Anterior cingulate cortex (tissue), 58 donors: ENCODE measurements at regions not wholly inside any gene's neighbourhood (a gene's known extent, or its start where the extent isn't known, plus 50 kb on each side); places are given as distances from the start of the nearest gene placed in this dataset.

Experiments used
- DNase-seq, 58 donors: peaks; one replicate each; lab custom pipeline; 2025; lab: John Stamatoyannopoulos, UW

DNA sequence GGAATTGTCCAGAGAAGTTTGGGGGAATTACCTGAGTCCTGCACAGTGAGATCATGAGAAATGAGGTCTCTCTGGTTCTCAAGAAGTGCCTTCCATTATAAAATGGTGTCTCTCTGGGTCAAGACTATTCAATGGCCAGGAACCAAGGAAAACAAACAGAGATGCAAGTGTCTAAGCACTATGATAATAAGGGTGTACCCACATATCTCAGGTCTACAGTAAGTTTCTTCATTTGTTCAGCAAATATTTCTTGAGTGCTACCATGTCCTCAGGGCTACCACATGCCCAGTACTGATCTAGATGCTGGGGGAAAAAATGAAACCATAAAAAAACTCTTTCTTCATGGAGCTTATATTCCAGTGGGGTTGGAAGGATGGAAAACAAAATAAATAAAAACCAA, 170.0 kb downstream of the ACKR3 start:
- no peak for DNase-seq

DNA sequence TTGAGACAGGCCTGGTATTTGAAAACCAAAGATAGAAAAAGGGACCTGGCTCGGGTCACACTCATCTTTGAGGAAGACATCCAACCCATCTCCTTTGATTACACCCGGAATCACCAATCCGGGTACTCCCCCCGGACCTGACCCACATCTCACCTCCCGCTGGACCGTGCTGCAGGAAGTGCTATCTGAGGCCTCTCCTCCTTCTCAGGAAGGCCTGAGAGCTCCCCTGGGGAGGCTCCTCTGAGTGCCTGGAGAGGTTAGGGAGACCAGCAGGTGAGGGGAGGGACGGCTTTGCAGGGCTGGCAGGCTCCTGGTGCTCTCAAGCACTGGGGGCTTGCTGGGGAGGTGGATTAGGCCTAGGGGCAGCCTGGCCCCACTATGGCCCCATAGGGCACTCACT, 170.9 kb downstream of the ACKR3 start:
- DNase-seq = no peak

DNA sequence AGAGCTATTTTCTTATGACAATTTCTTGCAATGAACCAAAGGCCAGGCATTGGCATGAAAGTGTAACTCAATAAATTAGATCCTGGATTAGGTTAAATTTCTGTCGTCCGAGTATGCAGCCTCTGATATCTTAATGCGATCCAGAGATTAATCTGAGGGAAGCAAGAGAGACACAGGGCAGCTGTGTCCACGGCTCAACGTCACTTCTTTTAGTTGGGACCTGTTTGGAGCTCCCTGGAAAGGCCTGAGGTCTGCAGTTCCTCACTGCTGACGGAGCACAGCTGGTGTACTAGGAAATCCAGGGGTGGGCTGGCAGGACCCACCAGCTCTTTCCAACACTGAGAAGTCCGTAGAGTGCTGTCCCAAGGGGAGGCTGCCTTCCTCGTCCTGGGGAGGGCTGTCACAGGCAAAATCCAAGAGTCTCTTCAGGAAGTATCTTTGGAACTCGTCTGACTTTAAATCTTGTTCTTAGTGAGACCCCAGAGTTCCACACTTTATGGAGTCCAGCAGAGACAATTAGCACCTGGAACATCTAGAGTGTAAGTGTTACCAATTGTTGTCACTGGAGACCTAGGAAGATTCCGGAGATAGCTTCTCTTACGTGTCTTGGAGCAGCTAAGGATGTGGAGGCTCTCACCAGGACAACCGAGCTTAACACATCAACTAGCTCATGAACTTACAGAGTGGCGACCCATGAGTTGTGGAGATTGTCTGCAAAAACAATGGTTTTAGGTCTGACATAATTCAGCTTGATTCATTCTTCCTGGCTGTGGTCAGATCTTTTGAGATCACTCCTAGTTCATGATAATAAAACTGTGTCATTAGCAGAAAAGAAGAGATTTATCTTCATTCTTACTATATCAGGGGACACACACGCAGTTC, 173.7 kb downstream of the ACKR3 start:
- no peak for DNase-seq

DNA sequence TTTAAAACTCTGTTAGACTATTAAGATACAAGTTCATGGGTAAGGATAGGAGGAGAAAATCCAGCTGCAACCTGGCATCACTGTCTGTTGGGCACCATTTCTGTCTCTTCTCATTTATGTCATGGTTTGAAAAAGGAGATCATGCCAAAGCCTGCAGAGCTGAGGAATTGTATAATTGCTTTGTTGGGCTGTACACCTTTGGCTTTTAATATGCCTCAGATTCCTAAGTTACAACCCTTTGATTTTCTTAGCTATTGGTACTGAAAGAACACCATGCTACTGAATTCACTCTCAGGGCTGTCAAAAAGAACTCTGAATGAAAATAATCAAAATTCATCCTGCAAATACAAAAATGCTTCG, 174.3 kb downstream of the ACKR3 start:
- DNase-seq = no peak

DNA sequence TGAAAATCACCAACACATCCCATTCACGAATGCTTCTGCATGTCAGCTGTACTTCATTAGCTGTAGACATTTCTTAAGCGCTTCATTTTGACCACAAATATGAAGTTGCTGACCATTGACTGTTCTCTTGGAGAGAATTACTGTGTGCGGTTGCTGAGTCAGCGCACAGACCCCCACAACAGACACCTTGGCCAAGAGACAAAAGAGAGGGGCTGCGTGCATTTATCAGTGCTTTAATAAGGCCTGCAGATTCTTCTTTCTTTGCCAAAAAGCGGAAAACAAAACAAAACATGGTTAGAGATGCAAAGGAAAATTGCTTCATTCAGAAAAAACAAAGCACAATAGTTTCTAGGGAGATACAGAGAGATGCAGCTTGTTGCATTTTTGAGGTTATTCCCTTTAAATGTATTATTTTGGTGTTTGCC, 174.7 kb downstream of the ACKR3 start:
- DNase-seq = no peak

DNA sequence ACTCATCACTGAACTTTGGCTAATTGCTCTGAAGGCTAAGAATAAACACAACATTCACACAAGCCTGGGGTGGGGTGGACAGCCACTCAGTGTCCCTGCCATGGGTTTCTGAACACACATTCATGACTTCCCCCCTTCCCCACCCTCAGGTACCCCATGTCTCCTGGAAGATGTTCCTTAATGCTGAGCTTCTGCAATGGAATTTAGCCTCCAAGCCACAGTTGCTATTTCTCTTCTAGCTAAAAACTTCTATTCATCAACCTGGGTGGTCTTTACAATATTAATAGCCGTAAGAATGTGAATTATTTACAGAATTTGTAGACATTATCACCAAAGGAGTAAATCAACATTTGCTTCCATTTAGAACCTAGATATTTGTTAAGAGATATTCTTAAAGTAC, 175.1 kb downstream of the ACKR3 start:
- DNase-seq = no peak

DNA sequence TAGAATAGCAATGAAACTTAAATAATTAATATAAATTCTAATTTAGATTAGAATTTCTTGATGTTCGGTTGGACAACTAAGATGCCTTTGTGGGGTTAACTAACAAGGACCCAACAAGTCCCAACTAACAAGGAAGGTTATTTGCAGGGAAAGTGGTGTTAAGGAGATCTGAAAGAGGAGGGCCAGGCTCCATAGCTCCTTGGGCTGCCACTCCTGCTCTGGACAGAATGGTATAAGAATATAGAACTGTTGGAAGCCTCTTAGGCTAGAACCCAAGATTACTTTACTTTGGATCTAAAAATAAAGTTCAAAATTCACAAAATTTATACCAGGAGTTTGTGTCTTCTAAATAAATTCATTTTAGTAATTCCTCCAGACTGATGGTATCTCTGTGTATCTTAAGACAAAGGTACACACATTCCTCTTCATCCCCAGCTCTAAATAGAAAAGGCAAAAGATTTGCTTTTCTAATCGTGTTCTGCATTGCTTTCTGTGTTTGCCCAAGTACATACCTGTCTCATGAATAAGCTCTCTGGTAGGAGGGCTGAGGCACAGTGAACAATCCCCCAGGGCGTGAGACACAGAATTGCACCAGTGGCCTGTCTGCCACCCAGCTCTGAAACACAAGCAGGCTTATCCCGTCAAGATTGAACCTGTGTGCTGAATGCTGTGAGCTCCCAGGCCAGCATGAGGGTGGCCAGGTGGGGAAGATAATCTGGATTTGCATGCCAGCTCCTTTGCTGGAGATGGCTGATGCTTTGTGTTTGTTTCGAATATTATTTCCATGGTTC, 176.0 kb downstream of the ACKR3 start:
- no peak for DNase-seq

DNA sequence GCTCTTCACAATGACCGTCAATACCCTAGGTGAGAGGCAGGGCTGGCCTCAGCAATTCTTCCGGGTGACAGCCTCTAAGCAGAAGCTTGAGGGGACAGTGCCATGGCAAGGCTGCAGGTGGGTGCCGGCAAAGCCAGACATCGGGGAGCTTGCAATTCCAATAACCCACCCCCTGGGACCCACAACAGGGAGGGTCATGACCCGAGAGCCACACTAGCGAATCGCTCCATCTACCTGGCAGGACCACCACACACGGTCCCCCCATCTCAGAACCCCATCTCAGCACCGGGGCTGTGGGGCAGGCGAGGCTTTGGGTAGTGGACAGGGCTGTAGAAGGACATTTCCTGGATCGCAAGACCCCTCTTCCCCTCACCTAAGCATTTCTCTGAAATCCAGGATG, 177.2 kb downstream of the ACKR3 start:
- no peak for DNase-seq

DNA sequence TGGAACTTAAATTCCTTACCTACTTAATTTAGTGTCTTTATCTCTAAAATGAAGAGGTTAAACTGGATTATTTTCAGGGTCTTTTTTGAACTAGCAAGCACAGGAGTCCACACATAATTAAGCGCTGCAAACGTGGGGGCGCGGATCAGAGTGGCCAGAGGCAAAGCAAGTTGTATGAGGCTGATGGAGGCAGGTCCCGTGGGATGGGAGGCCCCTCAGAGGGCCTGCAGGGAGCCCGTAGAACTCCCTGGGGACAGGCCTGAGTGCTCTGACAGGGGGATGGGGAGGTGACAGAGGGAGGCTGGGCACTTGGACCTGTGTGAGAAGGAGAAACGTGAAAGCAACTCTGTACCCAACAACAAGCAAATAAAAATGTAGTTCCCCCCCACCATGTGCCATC, 177.8 kb downstream of the ACKR3 start:
- no peak for DNase-seq

DNA sequence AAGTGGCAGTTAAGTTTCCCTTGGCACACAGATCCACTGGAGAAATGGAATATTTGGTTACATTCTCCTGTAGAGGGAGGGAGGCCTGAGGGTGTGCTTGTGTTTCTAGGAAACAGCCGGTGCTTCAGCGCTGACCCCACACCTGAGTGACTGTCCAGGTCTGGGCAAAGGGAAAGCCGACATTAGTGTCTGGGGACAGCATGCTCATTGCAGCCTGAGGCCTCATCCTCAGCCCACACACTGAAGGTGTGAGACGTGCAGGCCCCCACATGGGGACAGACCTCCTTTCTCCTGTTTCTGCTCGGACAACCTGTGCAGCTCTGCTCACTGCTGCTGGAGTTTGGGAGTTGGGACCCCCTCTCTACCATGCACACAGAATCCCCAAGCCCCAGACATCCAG, 178.3 kb downstream of the ACKR3 start:
- DNase-seq = no peak

DNA sequence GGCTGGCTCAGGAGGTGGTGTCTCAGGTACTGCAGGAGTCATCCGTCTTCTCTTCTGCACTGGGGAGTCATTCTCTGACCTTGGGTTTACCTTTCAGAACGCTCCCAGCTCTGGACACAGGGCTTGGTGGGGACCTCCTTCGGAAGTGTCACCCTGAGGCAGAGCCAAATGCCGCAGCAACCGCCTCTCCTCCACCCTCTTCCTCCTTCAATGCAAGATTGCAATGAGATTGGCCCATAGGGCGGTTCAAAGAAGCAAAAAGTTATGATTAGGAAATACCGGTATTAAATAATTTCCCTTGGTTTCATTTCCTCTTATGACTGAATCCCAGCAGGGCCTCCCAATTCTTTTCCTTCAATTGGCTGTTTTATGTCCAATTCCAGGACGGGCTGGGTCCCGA, 178.8 kb downstream of the ACKR3 start:
- DNase-seq = no peak

DNA sequence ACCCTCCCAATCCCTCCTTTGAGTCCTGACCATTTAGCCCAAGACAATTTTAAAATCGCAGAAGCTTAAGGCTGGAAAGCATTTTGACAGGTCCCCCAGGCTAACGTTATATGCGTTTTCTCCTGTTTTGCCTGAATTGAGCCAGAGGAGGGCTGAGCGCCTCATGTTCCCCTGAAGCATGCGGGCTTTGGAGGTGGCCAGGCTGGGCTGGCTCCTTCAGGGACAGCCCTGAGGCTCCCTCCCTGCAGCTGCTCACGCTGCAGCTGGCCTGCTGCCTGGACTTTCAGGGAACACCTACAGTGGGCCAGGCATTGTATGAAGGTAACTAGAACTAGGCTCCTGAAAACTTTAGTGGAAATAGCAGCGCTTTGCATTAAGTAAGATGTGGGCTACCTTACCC, 179.2 kb downstream of the ACKR3 start:
- DNase-seq = no peak

DNA sequence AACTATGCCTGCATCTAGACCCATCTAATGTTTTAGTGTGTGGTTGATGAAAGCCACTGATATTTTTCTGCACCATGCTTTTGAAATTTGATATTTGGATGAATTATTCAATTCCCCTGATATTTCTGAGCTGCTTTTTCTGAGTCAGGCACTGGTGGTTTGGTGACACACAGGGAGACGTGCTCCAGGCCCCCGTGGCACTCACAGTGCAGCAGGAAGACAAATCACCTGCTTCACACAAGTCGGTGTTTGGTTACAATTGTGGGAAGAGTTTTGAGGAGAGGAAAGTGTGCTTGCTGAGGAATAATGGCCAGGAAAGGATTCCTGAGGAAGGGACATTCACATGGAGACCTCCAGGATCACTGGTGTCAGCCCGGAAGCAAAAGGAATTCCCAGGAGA, 179.7 kb downstream of the ACKR3 start:
- DNase-seq = no peak

DNA sequence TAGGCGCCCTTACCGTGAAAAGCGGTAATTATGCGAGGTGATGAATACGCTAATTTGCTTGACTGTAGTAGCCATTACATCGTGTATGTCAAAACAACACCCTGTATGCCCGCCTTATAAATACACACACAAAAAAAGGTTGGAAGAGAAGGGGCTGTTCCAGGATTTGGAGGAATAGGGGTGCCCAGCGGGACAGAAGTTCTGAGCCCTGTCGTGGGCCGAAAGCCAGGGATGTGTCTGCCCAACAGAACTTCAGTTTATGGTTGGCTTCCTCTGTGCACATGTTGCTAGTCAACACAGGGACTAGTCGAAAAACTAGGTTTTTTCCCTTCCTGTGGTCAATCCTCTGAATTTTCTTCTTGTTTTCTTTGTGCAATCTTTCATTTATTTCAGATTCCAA, 182.5 kb downstream of the ACKR3 start:
- no peak for DNase-seq

DNA sequence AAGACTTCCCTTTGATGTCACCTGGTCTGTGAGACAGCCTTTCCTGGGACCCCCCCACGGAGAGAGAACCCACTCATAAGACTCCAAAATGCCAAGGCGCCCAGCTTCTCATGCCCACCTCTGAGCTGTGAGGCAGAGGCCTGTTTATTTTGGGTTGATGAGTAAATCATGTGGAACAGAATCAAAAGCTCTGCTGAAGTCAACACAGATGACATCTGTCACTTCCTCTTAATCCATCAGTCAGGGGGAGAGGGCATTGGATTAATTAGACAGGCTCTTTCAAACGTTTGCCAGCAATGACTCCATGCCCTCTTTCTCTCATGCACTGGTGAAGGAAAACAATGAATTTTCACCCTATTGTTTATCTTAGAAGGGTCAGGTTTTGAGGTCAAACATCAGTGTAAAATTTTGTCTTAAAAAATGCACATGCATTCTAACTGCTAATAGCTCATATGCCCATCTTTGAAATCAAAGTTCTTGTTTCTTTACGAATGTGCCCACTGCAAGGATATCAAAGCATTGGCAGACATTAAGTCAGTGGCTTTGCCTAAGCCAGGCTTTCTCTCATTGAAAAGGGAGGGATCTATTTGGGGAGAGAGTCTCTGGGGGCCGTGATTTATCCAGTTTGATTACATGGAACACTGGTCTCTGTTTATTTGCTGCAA, 184.1 kb downstream of the ACKR3 start:
- no peak for DNase-seq

DNA sequence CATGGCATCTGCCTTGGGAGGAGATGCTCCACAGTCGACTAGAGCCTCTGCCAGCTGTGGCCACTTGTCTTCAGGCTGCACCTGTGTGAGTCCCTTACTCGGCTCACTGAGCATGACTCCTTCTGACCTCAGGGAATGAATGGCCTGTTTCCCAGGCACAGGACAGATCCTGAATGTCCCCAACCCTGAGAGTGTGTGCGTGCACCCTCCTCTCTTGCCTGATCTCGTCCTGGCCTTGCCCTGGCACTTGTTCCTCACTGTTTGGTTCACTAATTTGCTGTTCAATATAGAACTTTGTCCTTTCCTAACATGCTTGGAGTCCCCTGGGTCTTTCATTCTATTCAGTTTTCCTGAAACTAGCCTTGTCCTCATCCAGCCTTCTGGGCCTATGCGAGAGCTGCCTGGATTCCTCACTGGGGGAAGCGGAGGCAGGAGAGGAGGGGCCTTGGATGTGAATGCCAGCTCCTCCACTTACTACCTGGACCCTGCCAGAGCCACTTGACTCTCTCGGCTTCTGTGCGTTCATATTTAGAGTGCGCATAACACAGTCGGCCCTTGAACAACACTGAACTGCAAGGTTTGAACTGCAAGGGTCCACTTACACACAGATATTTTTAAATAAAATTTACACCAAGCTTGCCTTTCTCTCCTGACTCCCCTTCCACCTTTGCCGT, 184.8 kb downstream of the ACKR3 start:
- DNase-seq = no peak

DNA sequence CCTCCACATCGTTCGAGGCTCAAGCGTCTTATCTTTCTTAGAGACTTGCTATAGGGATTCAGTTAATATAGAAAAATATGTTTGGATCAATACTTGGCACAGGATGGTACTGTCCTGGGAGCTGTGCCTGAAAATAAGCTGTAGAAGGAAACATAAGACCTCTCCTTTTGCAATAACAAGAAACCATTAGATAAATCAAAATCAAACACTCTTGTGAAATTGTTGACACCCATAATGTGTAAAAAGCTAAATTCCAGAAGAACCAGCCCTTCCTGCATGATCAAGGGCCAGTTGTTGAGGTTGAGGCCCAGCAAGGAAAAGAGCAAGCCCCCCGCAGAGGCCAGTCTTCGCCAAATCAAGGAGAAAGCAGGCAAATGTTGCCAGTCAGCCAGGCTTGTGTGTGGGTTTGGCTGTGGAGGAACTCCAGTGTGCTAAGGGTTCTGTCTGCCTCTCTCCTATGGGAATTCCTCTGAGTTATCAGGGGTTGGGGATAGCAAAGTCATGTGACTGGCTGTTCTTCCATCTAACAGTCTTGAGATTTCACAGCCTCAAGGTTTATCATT, 185.7 kb downstream of the ACKR3 start:
- no peak for DNase-seq

DNA sequence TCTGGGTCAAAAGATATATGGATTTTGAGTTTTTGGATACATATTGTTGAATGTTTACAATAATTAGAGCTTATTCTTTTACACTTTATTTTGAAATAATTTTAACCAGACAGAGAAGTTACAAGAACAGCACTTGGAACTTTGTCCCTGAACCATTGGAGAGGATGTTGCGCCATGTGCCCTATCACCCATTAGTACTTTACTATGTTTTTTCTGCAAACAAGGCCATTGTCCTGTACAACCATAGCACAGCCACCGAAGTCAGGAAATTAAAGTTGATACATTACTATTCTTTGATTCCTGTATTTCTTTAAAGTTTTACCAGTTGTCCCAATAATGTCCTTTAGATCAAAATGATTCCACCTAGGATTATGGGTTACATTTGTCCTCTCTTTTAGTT, 188.8 kb downstream of the ACKR3 start:
- DNase-seq = no peak

DNA sequence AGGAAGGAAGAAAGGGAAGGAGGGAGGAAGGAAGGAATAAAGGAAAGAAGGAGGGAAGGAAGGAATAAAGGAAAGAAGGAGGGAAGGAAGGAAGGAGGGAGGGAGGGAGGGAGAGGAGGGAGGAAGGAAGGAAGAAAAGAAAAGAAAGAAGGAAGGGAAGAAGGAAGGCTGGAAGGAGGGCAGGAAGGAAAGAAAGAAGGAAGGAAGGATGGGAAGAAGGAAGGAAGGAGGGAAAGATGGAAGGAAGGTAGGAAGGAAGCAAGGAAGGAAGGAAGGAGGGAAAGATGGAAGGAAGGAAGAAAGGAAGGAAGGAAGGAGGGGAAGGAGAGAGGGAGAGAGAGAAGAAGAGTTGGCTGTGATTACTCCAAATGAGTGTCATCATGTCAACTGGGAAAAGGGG, 190.6 kb downstream of the ACKR3 start:
- DNase-seq = no peak

DNA sequence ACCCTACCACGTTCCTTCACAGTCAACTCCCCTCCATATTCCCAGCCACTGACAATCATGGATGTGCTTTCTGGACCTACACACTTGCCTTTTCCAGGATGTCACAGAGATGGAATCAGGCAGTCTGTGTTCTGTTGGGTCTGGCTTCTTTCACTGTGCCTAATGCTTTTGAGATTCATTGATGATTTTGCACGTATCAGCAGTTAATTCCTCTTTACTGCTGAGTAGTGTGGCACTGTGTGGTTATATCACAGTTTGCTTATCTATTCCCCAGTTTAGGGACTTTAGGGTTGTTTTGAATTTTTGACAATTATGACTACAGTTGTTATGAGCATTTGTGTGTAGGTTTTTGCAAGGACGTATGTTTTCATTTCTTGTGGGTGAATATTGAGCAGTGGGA, 191.7 kb downstream of the ACKR3 start:
- no peak for DNase-seq

DNA sequence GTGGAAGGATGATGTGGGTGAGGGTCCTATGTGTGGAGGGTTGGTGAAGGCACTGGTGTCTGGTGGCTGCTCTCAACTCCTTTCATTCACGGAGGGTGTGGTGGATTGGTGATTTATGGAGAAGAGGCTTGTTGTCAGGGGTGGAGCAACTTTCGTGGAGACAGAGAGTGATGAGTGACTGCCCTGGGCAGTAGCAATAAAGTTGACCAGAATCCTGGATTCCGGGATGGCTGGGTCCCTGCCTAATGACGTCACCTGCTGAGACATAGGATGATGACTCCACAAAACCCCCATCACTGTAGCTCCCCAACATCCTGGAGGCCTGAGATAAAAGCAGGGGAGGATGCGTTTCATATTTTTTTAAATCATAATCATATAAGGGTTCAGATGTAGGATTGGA, 193.0 kb downstream of the ACKR3 start:
- DNase-seq = no peak
